SH-SY5Y (cell line): ENCODE measurements at regions not wholly inside any gene's neighbourhood (a gene's known extent, or its start where the extent isn't known, plus 50 kb on each side); places are given as distances from the start of the nearest gene placed in this dataset.

Experiments used
- GATA2 ChIP-seq: IDR thresholded peaks from 2 replicates; pipeline ENCODE4 v1.6.1; 2011; ENCODE audit warnings: mild to moderate bottlenecking, low read depth, low read length
- GATA3 ChIP-seq: IDR thresholded peaks from 2 replicates; pipeline ENCODE4 v1.6.1; 2011; ENCODE audit warnings: low read depth, mild to moderate bottlenecking, low read length, moderate library complexity

DNA sequence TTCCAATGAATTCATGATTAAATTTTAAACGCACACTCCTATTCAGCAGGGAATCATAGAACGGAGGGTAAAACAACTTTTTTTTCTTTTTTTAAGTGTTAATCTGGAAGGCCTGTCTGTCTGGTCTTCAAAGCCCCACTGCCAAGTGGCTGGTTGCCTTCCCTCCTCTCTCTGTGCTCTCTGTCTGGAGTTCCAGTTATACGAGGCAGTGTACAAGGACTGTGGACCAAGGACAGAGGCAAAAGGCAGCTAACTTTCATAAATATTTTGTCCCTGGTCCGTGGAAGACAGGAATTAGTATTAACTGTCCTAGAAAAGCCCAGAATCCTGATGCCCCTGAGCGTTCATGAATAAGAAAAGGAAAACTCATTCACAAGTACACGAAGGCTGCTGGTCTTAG lies 164.0 kb upstream of the E2F8 start:
- TF ChIP-seq GATA2 (no peak), GATA3 (no peak)

DNA sequence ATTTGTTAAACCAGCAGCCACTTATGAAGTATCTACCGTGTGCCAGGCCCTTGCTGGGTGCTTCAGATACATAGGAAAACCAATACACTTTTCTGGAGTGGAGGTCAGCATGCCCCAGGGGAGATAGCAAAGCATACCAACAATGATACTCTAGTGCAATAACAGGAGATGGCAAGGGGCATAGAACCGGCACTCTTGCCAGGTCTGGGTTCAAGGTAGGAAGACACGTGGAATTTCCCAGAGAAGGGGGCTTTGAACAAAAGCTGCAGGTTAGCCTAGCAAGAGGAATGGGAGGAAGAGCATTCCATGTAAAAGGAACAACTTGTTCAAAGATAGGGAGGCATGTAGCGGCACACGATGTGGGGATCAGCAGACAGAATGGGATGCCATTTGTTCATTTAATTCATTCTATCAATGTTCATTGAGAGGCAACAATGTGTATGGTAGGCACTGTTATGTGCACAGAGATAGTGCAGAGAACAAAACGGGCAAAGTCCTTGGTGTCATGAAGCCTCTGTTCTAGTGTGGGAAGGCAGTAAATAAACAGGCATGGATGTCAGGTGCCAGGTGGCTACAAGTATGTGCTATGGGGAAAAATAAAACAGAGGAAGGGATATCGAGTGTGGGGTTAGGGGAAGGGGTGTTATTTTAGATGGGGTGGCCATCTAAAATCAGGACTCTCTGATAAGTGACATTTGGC lies 162.6 kb upstream of the E2F8 start:
- TF ChIP-seq GATA3 = no peak
- no peak for TF ChIP-seq GATA2

DNA sequence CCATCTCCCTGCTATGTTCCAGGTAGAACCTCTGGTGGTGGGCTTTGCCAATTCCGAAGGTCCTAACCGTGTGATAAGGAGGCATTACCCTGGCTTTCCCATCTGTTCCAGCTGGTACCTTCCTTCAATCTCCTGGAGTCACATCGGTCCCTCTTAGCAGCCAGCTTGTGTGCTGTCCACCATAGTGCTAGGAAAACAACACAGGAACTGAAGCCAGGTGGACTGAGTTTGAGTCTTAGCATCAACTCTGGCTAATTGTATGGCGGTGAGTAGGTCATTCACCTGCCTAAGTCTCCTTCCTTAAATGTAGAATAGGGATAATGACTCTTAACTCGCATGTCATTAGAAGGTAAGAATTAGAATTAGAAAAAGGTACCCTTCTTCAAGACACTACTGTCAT lies 159.6 kb upstream of the E2F8 start:
- TF ChIP-seq GATA2 (no peak), GATA3 (no peak)

DNA sequence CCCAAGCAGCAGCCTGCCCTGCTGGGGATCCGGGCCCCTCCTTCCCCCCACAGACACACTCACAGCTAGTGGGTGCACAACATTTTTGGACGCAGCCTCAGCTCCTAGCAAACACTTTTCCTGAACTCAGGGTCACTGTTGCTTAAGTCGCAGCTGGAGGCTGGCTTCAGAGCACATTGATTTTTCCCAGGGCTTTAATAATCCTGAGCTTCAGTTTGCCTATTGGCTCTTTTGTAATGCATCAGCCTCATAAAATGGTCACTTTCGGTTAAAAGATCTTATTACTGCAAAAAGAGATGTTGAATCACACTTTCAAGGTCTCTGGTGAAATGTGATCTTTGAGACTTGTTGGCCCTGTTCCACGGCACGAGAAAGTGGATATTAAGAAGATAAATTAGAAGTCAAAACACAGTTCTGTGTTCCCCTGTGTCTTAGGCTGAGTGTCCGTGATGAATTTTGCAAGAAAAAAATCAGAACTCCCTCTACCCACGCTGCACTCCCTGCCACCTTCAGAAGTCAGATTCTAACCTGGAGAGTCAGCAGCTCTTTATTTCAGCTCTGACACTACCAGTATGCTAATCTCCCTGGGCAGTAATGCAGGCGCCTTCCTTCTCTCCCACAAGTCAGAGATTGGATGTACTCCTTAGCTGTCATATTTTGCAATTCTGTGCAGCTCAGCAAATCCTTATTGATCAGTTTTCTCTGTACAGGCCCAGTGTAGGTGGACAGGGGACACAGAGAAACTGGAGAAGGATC lies 158.2 kb upstream of the E2F8 start:
- TF ChIP-seq GATA2 (no peak), GATA3 (no peak)

DNA sequence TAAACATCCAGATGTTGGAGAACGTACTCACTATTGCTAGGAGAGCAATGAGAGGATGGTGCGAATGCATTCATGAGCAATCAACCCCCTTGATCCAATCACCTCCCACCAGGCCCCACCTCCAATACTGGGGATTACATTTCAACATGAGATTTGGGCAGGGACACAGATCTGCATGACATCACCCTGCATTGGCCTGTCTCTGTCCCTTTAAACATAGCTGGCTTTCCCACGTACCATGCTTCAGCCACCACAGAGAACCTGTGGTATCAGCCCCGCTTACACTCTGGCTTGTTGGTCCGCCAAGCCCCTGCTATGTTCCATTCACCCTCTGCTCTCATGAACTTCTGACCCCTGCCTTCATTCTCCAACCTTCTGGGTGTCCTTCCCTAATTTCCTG lies 157.5 kb upstream of the E2F8 start:
- TF ChIP-seq GATA3 = no peak
- TF ChIP-seq GATA2 = no peak

DNA sequence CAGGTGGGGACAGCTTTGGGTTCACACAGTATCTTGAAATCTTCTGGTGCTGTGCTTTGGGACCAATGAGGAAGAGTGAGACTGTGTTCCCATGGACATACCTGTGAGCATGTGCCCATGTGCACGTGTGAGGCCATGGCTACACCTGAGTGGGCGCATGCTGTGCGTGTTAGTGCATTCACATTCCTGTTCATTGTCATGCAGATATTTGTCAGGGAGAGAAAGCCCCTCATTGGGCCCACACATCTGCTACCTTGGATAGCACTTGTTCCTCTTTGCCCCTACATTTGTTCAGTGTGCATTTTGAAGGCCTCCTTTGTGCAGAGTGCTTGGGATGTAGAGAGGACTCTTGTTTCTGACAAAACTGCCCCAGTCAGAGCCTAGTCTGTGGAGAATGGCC lies 154.3 kb upstream of the E2F8 start:
- no peak for TF ChIP-seq GATA3

DNA sequence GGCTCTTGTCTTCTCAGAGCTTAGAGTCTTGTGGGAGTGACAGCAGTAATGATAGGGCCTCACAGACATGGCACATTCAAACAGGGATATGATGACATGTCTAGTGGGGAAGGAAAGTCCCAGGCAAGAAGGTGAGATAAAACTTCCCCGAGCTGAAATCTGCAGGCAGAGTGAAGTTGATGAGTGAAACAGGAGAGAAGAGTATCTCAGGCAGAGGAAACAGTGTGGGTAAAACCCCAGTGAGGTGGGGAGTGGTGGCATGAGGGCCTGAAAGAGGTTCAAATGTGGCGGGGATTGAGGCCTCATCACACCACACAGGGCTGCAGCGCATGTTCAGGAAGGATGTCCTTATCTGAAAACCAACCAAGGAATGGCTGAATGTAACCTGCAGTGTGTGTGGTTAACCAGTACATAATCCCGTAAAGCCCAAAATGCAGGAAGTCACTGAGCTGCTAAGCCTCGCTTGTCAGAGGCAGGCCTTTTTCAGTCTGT lies 153.8 kb upstream of the E2F8 start:
- TF ChIP-seq GATA2 (no peak), GATA3 (no peak)

DNA sequence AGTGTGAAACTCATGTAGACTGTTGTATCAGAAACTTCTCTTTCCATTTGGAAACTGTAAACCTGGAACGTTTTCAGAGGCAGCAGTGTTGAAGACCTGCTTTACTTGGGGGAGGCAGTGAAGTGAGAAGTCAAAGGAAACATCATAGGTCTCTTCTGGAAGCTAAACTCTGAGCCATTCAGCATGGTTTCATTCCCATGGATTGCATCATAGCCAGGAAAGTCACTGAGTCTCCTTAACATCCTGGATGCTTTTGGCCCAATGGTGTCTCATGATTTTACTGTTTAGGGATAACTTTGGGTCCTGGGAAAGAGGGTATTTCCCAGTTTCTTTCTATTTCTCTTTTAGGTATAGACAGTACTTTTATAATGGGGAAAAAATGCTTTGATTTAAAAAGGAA lies 153.2 kb upstream of the E2F8 start:
- TF ChIP-seq GATA2 (no peak), GATA3 (no peak)

DNA sequence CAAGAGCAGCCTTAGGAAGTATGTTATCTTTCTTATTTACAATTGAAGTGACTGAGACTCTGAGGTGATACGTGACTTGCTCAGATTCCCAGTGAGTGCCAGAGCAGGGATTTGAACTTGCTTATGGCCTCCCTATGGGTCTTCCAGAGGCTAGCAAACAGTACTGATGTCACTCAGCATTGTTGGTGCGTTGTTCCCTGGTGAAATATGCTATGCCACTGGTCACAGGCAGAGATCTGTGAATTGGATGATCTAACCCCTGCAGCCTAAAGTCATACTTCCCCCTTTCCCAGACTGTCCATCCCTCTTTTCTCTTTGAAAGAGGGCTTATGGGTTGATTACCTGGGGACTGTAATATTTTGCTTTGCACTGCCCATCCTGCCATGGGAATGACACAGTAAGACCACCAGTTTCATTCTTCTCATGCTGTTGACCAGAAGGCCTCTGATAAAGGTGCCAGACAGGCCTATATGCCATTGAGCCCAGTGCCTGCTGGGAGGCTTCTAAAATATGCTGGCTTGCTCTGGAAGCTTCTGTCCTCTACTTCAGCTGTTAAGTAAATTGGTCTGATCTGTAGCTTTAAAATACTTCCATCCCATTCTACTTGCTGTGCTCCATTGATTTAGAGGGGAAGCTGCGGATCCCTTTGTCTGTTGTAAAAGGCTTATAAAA lies 152.2 kb upstream of the E2F8 start:
- TF ChIP-seq GATA2 (no peak), GATA3 (no peak)

DNA sequence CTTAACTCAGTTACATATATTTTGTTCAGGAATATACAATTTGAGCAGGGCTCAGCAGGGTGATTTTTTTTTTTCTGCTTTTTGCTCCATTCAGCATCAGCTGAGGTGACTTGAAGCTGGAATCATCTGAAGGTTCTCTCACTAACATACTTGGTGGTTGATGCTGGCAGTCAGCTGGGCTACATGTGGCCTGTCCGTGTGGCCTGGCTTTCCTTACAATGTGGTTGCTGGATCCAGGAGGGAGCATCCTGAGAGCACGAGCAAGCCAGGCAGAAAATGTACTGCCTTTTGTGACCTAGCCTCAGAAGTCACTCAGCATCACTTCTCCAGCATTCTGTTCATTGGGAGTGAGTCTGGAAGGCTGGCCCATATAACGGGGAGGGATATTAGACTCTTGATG lies 151.6 kb upstream of the E2F8 start:
- TF ChIP-seq GATA3 (no peak), GATA2 (no peak)

DNA sequence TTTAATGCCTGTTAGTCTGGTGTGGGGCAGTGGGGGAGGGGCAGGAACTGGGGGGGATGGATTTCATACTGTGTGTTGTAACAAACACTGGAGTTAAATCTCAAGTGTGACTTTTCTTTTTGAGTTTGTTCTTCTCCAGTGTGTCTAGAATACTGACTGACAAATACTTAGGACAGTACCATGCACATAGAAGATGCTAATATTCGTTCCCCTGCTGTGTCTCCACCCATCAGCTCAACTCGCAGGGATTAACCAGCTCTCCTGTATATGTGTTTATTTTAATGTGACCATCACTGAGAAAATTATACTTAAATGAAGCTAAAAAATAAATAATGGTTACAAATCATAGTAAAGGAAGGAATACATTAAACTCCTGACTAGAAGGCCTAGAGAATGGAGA lies 150.9 kb upstream of the E2F8 start:
- TF ChIP-seq GATA2 (no peak), GATA3 (no peak)

DNA sequence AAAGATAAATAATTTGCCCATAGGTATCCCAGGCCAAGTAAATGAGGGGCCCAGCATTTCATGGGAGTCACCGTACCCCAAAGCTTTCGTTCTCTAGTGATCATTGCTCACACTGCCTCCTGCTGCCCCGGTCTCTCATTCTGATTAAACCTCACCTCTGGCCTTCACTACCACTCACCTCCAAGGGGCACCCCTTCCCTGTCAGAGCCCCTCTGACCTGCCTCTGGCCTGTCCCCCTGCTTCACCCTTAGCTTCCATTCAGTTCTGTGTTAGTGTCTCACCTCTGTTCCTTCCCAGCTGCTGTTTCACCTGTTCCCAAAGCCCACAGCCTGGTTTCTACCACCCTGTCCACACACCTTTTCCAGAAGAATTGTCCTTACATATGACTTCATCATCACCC lies 150.3 kb upstream of the E2F8 start:
- TF ChIP-seq GATA2 = no peak

DNA sequence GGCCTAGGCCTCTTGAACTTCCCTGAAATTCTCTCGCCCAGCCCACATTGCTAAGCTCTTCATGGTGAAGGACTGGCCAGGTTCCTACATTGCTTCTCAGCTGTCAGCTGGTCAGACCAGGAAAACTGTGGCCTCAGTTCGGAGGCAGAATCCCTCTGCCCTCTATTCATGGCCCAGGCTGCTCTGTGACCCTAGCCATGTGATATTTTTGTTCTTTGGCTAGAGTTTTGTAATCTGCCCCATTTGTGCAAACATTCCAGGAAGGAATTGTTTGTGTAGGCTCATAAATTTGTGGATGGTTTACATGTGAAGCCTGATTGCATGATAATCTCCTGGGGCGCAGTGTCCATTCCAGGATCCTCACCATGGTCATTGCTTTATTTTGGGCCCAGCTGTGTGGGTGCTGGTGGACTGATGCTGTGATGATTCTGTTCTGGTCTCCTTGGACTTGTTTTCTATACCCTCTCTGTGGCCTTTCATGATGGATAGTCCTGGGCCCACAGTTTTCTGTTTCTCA lies 149.1 kb upstream of the E2F8 start:
- TF ChIP-seq GATA3 = no peak
- TF ChIP-seq GATA2 = no peak

DNA sequence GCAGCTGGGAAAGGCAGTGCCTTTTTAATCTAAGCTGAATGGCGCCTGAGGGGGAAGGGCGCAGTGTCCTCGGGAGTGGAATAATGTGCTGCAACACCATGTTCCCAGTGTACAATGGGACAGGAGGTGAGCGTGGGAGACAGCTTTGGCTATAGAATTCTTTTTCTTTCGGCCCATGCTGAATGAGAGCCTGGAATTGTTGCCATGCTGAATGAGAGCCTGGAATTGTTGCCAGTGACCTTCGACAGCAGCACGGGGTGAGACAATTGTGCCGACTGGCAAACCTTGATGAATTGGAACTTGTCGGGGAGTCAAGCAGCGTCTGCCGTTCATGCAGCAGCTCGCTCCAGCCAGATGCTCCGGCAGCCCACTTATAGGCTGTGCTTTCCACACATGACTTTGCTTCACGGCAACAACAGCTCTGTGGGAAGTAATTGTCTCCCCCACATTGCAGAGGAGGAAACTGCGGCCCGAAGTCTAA lies 141.4 kb upstream of the E2F8 start:
- TF ChIP-seq GATA2 (no peak), GATA3 (no peak)

DNA sequence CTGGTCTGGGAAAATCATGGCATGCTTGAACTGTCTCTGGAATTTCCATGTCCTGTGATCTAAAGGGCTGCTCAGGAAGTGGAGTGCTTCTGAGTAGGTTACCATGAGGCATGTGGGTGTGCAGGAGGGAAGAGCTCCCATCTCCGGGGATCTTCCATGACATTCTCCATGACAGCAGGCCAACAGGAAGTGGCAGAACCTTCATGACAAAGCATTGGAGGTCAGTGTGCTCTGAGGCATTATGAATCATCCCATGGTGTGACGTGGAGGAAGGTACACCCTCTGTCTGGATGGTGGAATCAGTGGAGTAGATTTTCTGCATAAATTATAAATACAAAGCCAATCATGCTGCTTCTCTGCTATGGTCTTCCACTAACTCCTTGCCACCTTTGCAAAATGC lies 139.6 kb upstream of the E2F8 start:
- TF ChIP-seq GATA3 = no peak
- TF ChIP-seq GATA2 = no peak

DNA sequence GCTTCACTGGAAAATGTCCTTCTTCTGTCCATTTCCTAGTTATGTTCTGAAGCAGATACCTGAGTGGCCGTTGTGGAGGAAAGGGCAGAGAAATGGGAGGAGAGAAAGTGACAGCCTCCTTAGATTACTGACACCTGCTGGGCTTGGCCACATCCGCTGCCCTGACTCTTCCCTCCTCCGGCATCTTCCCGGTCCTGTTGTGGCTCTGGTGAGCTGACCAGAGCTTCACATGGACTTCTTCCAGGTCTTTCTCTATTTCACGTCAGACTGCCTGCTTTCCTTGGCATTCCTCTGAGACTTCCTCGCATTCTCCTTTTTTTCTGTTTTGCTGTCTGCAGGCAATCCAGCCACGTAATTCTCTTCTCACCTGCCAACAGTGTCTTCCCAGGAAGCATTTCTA lies 138.7 kb upstream of the E2F8 start:
- no peak for TF ChIP-seq GATA2
- no peak for TF ChIP-seq GATA3
